Liver (tissue), 3 donors: ENCODE measurements at regions not wholly inside any gene's neighbourhood (a gene's known extent, or its start where the extent isn't known, plus 50 kb on each side); places are given as distances from the start of the nearest gene placed in this dataset.

Experiments
- RAD21 ChIP-seq, 2 donors: IDR thresholded peaks; 2 replicates each; pipeline ENCODE4 v1.6.1; 2016; ENCODE audit warnings: antibody characterized with exemption in 2 of 2, mild to moderate bottlenecking in 2 of 2
- TF ChIP-seq, protein P1 (sequence below): fragments of 150-350 bp; IDR thresholded peaks from 2 replicates; pipeline ENCODE4 v1.5.1; 2017; ENCODE audit warnings: improper control_type of control experiment, low read depth, low read length; ENCODE audit not compliant: missing input control
- donor health status: healthy.
- donor health status: healthy.

DNA sequence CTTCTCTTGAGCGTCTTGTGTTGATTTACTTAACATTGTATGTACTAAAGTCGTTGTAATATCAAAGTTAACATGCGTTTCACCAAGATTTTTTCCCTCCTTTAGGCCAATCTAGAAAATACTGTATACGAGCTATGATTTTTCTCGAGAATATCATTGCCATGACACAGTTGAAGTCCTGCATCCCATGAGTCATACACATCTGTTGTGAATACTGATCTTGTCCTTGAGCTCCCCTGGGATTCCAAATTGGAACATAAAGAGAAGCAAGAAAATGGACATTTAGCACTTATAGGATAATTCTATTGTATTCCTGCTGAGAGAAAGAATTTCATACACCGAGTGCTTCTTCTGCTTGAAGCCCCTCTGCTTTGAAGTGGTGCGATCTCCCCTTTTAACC is 109.6 kb downstream of the SLC35B3 start:
- TF ChIP-seq RAD21 (IDR thresholded peaks at IDR 0.05), result no peak
- TF ChIP-seq, protein P1, sequence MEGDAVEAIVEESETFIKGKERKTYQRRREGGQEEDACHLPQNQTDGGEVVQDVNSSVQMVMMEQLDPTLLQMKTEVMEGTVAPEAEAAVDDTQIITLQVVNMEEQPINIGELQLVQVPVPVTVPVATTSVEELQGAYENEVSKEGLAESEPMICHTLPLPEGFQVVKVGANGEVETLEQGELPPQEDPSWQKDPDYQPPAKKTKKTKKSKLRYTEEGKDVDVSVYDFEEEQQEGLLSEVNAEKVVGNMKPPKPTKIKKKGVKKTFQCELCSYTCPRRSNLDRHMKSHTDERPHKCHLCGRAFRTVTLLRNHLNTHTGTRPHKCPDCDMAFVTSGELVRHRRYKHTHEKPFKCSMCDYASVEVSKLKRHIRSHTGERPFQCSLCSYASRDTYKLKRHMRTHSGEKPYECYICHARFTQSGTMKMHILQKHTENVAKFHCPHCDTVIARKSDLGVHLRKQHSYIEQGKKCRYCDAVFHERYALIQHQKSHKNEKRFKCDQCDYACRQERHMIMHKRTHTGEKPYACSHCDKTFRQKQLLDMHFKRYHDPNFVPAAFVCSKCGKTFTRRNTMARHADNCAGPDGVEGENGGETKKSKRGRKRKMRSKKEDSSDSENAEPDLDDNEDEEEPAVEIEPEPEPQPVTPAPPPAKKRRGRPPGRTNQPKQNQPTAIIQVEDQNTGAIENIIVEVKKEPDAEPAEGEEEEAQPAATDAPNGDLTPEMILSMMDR, result no peak
